Ishikawa (cell line): ENCODE measurements at regions not wholly inside any gene's neighbourhood (a gene's known extent, or its start where the extent isn't known, plus 50 kb on each side); places are given as distances from the start of the nearest gene placed in this dataset.

ENCODE experiments used
- CEBPB ChIP-seq: IDR thresholded peaks from 2 replicates; pipeline ENCODE4 v1.6.1; 2012
- EGR1 ChIP-seq: IDR thresholded peaks from 2 replicates; pipeline ENCODE4 v1.6.1; 2012
- EP300 ChIP-seq: IDR thresholded peaks from 2 replicates; pipeline ENCODE4 v1.6.1; 2012; ENCODE audit warnings: borderline replicate concordance
- NFIC ChIP-seq: IDR thresholded peaks from 2 replicates; pipeline ENCODE4 v1.6.1; 2012
- TEAD4 ChIP-seq: IDR thresholded peaks from 2 replicates; pipeline ENCODE4 v1.6.1; 2012
- YY1 ChIP-seq: IDR thresholded peaks from 2 replicates; pipeline ENCODE4 v1.6.1; 2012; ENCODE audit warnings: low read depth
- ZBTB7A ChIP-seq: IDR thresholded peaks from 2 replicates; pipeline ENCODE4 v1.6.1; 2012; ENCODE audit warnings: low read depth
- TF ChIP-seq, protein P1 (sequence below): IDR thresholded peaks from 2 replicates; pipeline ENCODE4 v1.6.1; 2012
- TF ChIP-seq, protein P2 (sequence below): IDR thresholded peaks from 2 replicates; pipeline ENCODE4 v1.6.1; 2012; ENCODE audit warnings: low read depth, mild to moderate bottlenecking

GRCh38 chr2:209305026-209305425 is 118.8 kb upstream of the MAP2 start:
- TF ChIP-seq, protein P1, sequence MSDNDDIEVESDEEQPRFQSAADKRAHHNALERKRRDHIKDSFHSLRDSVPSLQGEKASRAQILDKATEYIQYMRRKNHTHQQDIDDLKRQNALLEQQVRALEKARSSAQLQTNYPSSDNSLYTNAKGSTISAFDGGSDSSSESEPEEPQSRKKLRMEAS: no peak
- TF ChIP-seq EP300: no peak
- TF ChIP-seq NFIC: no peak
- TF ChIP-seq CEBPB: no peak
- TF ChIP-seq TEAD4: no peak
- TF ChIP-seq ZBTB7A: no peak
- no peak for TF ChIP-seq EGR1
- TF ChIP-seq, protein P2, sequence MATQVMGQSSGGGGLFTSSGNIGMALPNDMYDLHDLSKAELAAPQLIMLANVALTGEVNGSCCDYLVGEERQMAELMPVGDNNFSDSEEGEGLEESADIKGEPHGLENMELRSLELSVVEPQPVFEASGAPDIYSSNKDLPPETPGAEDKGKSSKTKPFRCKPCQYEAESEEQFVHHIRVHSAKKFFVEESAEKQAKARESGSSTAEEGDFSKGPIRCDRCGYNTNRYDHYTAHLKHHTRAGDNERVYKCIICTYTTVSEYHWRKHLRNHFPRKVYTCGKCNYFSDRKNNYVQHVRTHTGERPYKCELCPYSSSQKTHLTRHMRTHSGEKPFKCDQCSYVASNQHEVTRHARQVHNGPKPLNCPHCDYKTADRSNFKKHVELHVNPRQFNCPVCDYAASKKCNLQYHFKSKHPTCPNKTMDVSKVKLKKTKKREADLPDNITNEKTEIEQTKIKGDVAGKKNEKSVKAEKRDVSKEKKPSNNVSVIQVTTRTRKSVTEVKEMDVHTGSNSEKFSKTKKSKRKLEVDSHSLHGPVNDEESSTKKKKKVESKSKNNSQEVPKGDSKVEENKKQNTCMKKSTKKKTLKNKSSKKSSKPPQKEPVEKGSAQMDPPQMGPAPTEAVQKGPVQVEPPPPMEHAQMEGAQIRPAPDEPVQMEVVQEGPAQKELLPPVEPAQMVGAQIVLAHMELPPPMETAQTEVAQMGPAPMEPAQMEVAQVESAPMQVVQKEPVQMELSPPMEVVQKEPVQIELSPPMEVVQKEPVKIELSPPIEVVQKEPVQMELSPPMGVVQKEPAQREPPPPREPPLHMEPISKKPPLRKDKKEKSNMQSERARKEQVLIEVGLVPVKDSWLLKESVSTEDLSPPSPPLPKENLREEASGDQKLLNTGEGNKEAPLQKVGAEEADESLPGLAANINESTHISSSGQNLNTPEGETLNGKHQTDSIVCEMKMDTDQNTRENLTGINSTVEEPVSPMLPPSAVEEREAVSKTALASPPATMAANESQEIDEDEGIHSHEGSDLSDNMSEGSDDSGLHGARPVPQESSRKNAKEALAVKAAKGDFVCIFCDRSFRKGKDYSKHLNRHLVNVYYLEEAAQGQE: no peak
- TF ChIP-seq YY1: no peak
